ENCODE measurements at regions not wholly inside any gene's neighbourhood (a gene's known extent, or its start where the extent isn't known, plus 50 kb on each side); places are given as distances from the start of the nearest gene placed in this dataset.

- TF ChIP-seq MLX (CRISPR knock-in tag; conservative IDR thresholded peaks at IDR 0.05) (no peak), PHF8 (IDR thresholded peaks at IDR 0.05; ENCODE audit: borderline replicate concordance, low read length) (no peak), HOXB6 (CRISPR knock-in tag; IDR thresholded peaks at IDR 0.05; ENCODE audit: borderline replicate concordance) (no peak), ZNF143 (CRISPR knock-in tag; IDR thresholded peaks at IDR 0.05) (no peak), TSC22D4 (tag; IDR thresholded peaks at IDR 0.05) (no peak), BCOR (IDR thresholded peaks at IDR 0.05) (peak; percentile 71), RBM25 (IDR thresholded peaks at IDR 0.05; ENCODE audit: low read depth, low read length, severe bottlenecking) (peak; percentile 85)
These were observed 123.3 kb upstream of the BOD1 start (continued) for GRCh38 chr5:173739741-173740140.

- ChIA-PET POLR2A (interaction anchor here (0.7 to 1.5 kb wide), 4 partner anchors 11 to 161 kb away, joined by 3 to 5 read pairs (median 3); no protein-coding TSS in a partner anchor), CTCF (ENCODE audit: low intra/inter-chr PET ratio) (no interaction called here)
- no peak for ATAC-seq
- no peak for TF ChIP-seq ZNF551 (CRISPR knock-in tag; IDR thresholded peaks at IDR 0.05)
- peak; percentile 69 for TF ChIP-seq ADNP (tag; IDR thresholded peaks at IDR 0.05)
- peak; percentile 73 for TF ChIP-seq CBFA2T3 (IDR thresholded peaks at IDR 0.05)
- DNase-seq (ENCODE audit: extremely low read depth in 1 of 4, low spot score in 3 of 4), result no peak
- Histone ChIP-seq H3K36me3 (ENCODE audit: control insufficient read depth, insufficient read depth, low read length) (no peaks in the 10 kb centered on the region), H3K4me2 (ENCODE audit: insufficient read depth, low read length) (no peak overlapping the region), H3K4me1 (replicated peaks in 1 of 2; ENCODE audit: control insufficient read depth in 2 of 2, insufficient read depth in 2 of 2, low read length in 2 of 2) (peaks cover 8 to 15% of the 10 kb centered on the region in 2 experiments; a peak in 4 of 5 replicates), H3K9me1 (ENCODE audit: control insufficient read depth, insufficient read depth, low read length) (no peaks in the 10 kb centered on the region), H3K27me3 (ENCODE audit: control insufficient read depth in 2 of 2, insufficient read depth in 2 of 2, low read length in 2 of 2) (no peaks in the 10 kb centered on the region), H2AFZ (ENCODE audit: low read depth, low read length) (no peak overlapping the region), H3K79me2 (ENCODE audit: control insufficient read depth, insufficient read depth, low read length) (no peaks in the 10 kb centered on the region), H3K4me3 (no peak overlapping the region), H3K9me3 (replicated peaks; ENCODE audit: control insufficient read depth, insufficient read depth, low read depth, low read length) (no peaks in the 10 kb centered on the region), H3K27ac (ENCODE audit: extremely low read depth, low read depth, low read length) (no peak overlapping the region), H4K20me1 (replicated peaks; ENCODE audit: control insufficient read depth, insufficient read depth, low read length) (no peaks in the 10 kb centered on the region), H3K9ac (ENCODE audit: insufficient read depth in 1 of 2, low read depth in 2 of 2, low read length in 2 of 2) (no peak overlapping the region)
- FAIRE-seq, result no peak
- intact Hi-C loops (cut with micrococcal nuclease), result no loop called here
- WGBS (ENCODE audit: insufficient coverage, low coverage, missing lambda C conversion rate), result 48% methylated on average over 10 of the region's 10 CpGs
- in situ Hi-C loops (cut with MboI), result no loop called here
- BruUV-seq (replicated peaks), result no TSS peak
These were observed 124.0 kb upstream of the BOD1 start for GRCh38 chr5:173740400-173740799.

All from K562 (cell line).